Stimulated activated memory B cell treated with anti-CD40 and anti-IgM and Interleukin-4, amounts not matched to agents 10 μg/mL and 1 μg/mL and 100 μg/mL, for 72 hours (primary cell): ENCODE measurements at regions not wholly inside any gene's neighbourhood (a gene's known extent, or its start where the extent isn't known, plus 50 kb on each side); places are given as distances from the start of the nearest gene placed in this dataset.
A peak's percentile ranks its signal among the peaks of the same experiment; 100 is the strongest.
"Not testable (repeated sequence)": the region's sequence is repeated elsewhere in the genome, so short reads cannot be mapped to it uniquely, and the experiment has no call there.

Source experiments
- ATAC-seq: fragments of 150-1000 bp; cut with Tn5 transposase; 2 replicates; pipeline ENCODE4 v1.10.0; 2021
- H3K27ac Mint-ChIP-seq: one replicate; pipeline ENCODE4 v1.8.0; 2022; ENCODE audit warnings: mild to moderate bottlenecking, mixed read lengths
- H3K27me3 Mint-ChIP-seq: one replicate; pipeline ENCODE4 v1.8.0; 2022; ENCODE audit warnings: mixed read lengths
- H3K36me3 Mint-ChIP-seq: one replicate; pipeline ENCODE4 v1.8.0; 2022; ENCODE audit warnings: mixed read lengths
- H3K4me1 Mint-ChIP-seq: one replicate; pipeline ENCODE4 v1.8.0; 2022; ENCODE audit warnings: mixed read lengths
- H3K4me3 Mint-ChIP-seq: one replicate; pipeline ENCODE4 v1.8.0; 2022; ENCODE audit warnings: mild to moderate bottlenecking, moderate library complexity, mixed read lengths
- H3K9me3 Mint-ChIP-seq: one replicate; pipeline ENCODE4 v1.8.0; 2022; ENCODE audit warnings: mixed read lengths

DNA sequence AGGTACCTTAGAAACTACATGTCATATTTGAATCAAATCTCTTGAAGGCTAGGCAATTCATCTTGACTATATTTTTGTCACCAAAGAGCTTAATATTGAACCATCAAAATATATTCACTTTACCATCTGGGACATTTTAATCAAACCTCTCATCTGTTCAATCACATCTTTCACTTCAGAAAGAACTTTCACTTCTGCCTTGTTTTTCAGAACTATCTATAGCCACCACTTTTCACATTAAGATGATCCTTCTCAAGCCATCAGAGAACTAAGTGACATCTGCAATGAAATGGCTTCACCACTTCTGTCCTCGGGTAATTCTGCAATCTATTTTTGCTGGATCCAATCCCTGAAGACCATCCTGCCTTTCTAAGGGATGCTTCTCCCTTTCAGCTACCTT lies 57.8 kb downstream of the OR2B2 start:
- no peaks in the 10 kb centered on the region for H3K27me3 Mint-ChIP-seq
- H3K36me3 Mint-ChIP-seq = no peaks in the 10 kb centered on the region
- H3K4me3 Mint-ChIP-seq = no peak overlapping the region
- no peaks in the 10 kb centered on the region for H3K9me3 Mint-ChIP-seq
- no peak overlapping the region for H3K27ac Mint-ChIP-seq
- ATAC-seq = no peak
- peaks cover 8% of the 10 kb centered on the region for H3K4me1 Mint-ChIP-seq

DNA sequence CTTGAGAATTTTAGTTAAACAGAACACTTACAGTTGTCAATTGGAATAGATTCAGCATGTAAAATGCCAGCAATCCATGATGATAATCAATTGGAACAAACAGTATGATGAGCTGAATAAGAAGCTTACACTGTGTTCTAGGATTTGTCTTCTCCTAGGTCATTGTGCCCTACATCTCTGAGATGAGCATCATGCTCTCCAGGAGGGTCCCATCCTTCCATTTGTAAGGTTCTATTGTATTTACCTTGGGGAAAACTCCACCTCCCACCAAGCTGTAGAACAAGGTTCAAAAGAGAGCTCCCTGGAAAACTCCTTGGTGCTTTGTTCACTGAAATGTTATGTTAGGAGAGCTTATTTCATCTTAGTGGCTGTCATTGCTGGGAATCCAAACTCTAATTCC lies 60.8 kb downstream of the OR2B2 start:
- no peak for ATAC-seq
- H3K4me1 Mint-ChIP-seq = peaks cover 8% of the 10 kb centered on the region
- no peaks in the 10 kb centered on the region for H3K27me3 Mint-ChIP-seq
- no peaks in the 10 kb centered on the region for H3K9me3 Mint-ChIP-seq
- H3K36me3 Mint-ChIP-seq = no peaks in the 10 kb centered on the region
- H3K4me3 Mint-ChIP-seq = no peak overlapping the region
- H3K27ac Mint-ChIP-seq = no peak overlapping the region

DNA sequence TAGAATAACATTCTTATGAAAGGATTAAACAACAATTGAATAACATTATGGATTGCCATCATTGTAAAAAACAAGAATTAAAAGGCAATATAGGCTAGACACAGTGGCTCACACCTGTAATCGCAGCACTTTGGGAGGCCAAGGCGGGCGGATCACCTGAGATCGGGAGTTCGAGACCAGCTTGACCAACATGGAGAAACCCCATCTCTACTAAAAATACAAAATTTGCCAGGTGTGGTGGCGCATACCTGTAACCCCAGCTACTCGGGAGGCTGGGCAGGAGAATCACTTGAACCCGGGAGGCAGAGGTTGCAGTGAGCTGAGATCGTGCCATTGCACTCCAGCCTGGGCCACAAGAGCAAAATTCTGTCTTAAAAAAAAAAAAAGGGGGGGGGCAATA lies 63.2 kb downstream of the OR2B2 start:
- not testable (repeated sequence) for H3K4me3 Mint-ChIP-seq, H3K27me3 Mint-ChIP-seq

GRCh38 chr6:27847706-27848105 lies 64.5 kb downstream of the OR2B2 start:
- Mint-ChIP-seq H3K36me3 (peaks cover 14% of the 10 kb centered on the region), H3K9me3 (no peaks in the 10 kb centered on the region), H3K27ac (no peak overlapping the region), H3K4me3 (no peak overlapping the region), H3K4me1 (no peaks in the 10 kb centered on the region), H3K27me3 (no peaks in the 10 kb centered on the region)
- no peak for ATAC-seq

More for the DNA sequence above, 63.2 kb downstream of the OR2B2 start:
- ATAC-seq, H3K9me3 Mint-ChIP-seq, H3K27ac Mint-ChIP-seq, H3K36me3 Mint-ChIP-seq, H3K4me1 Mint-ChIP-seq: not testable (repeated sequence)

GRCh38 chr6:27840572-27840971 lies 71.6 kb downstream of the OR2B2 start:
- Mint-ChIP-seq H3K4me3 (no peak overlapping the region), H3K4me1 (peaks cover 8% of the 10 kb centered on the region), H3K27ac (no peak overlapping the region), H3K27me3 (no peaks in the 10 kb centered on the region), H3K9me3 (no peaks in the 10 kb centered on the region), H3K36me3 (peaks cover 17% of the 10 kb centered on the region)
- no peak for ATAC-seq

GRCh38 chr6:27839626-27840475 lies 72.3 kb downstream of the OR2B2 start:
- no peaks in the 10 kb centered on the region for H3K27me3 Mint-ChIP-seq
- no peaks in the 10 kb centered on the region for H3K9me3 Mint-ChIP-seq
- no peak overlapping the region for H3K4me3 Mint-ChIP-seq
- ATAC-seq = no peak
- peaks cover 14% of the 10 kb centered on the region for H3K4me1 Mint-ChIP-seq
- peaks cover 22% of the 10 kb centered on the region for H3K36me3 Mint-ChIP-seq
- no peak overlapping the region for H3K27ac Mint-ChIP-seq

DNA sequence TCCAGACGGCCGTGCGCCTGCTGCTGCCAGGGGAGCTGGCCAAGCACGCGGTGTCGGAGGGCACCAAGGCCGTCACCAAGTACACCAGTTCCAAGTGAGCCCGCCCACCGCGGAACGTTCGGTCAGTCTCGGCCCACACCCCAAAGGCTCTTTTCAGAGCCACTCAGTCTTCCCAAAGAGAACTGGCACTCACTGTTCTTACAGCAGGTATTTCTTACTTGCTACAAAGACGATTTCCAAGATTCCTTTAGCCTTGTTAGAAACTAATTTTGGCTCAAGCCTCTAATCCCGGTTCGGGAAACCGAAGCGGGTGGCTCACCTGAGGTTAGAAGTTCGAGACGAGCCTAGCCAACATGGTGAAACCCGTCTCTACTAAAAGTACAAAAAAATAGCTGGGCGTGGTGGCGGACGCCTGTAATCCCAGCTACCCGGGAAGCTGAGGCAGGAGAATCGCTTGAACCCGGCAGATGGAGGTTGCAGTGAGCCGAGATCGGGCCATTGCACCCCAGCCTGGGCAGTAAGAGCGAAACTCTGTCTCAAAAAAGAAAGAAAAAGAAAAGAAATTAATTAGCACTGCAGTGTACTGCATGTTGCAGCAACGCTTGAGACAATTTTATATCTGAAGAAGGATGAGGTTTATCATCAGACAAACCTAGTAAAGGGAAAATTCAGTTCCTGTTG lies 73.1 kb downstream of the OR2B2 start:
- Mint-ChIP-seq H3K27me3 (no peaks in the 10 kb centered on the region), H3K4me3 (no peak overlapping the region), H3K9me3 (no peaks in the 10 kb centered on the region), H3K36me3 (peaks cover 27% of the 10 kb centered on the region), H3K4me1 (peaks cover 15% of the 10 kb centered on the region), H3K27ac (no peak overlapping the region)
- peak; percentile 42 for ATAC-seq

- Mint-ChIP-seq H3K27ac (no peak overlapping the region), H3K4me1 (peaks cover 15% of the 10 kb centered on the region), H3K4me3 (no peak overlapping the region), H3K27me3 (no peaks in the 10 kb centered on the region), H3K9me3 (peaks cover 2% of the 10 kb centered on the region), H3K36me3 (peaks cover 27% of the 10 kb centered on the region)
- ATAC-seq = peak; percentile 90
These were observed 73.9 kb downstream of the OR2B2 start for GRCh38 chr6:27838058-27838944.

DNA sequence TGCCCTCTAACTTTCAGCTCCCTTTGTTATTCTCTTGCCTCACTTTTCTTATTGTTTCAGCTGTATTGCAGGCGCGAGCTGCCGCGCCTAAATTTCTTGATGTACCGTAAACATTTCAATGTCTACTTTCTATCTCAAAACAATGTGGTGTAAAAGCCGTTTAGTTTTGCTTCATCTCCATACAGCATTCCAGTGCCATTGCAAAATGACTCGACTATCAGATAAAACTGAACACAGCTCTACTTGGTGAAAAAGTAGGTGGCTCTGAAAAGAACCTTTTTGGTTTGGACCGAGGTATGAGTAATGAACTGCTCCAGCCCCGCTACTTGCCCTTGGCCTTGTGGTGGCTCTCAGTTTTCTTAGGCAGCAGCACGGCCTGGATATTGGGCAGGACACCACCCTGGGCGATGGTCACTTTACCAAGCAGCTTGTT lies 74.6 kb downstream of the OR2B2 start:
- H3K27me3 Mint-ChIP-seq = no peaks in the 10 kb centered on the region
- H3K9me3 Mint-ChIP-seq = peaks cover 2% of the 10 kb centered on the region
- no peak overlapping the region for H3K4me3 Mint-ChIP-seq
- H3K4me1 Mint-ChIP-seq = peaks cover 15% of the 10 kb centered on the region
- no peak overlapping the region for H3K27ac Mint-ChIP-seq
- peak; percentile 44 for ATAC-seq
- H3K36me3 Mint-ChIP-seq = peaks cover 29% of the 10 kb centered on the region

GRCh38 chr6:27836783-27837624 lies 75.2 kb downstream of the OR2B2 start:
- H3K27ac Mint-ChIP-seq = no peak overlapping the region
- H3K9me3 Mint-ChIP-seq = peaks cover 2% of the 10 kb centered on the region
- peak; percentile 72 for ATAC-seq
- peaks cover 15% of the 10 kb centered on the region for H3K4me1 Mint-ChIP-seq
- no peak overlapping the region for H3K4me3 Mint-ChIP-seq
- no peaks in the 10 kb centered on the region for H3K27me3 Mint-ChIP-seq
- peaks cover 25% of the 10 kb centered on the region for H3K36me3 Mint-ChIP-seq

GRCh38 chr6:27836141-27836782 lies 75.9 kb downstream of the OR2B2 start:
- H3K4me3 Mint-ChIP-seq = no peak overlapping the region

DNA sequence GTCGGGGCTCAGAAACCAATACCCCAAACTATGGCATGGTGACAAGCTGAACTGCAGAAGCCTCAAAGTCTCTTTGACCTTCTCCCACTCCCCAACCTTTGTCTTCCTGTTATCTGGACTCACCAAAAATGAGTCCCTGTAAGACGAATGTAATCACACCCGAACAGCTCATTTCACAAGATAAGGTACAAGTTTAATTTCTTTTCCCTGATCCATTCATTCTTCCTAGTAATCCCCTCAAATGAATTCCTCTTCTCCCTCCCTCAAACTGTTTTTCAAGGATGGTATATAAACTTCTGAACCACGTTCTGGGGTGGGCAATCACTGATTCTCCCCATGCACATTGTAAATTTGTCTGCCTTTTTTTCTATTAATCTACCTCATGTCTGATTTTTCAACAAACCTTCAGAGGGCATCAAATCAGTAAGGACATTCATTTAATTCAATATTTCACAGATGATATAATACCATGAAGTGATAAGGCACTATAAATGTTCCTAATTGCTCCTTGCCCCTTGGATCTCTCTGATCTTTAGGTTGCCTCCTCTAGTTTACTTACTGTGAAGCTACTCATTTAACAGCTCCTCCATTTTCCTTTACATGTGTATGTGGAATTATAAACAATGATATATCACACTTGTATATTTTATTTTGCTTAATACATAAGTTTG lies 77.2 kb downstream of the OR2B2 start:
- peak overlapping the region; percentile 79 for H3K27ac Mint-ChIP-seq
- peak overlapping the region; percentile 7 for H3K4me3 Mint-ChIP-seq
- H3K9me3 Mint-ChIP-seq = peaks cover 2% of the 10 kb centered on the region
- no peak for ATAC-seq
- peaks cover 20% of the 10 kb centered on the region for H3K36me3 Mint-ChIP-seq
- H3K4me1 Mint-ChIP-seq = peaks cover 24% of the 10 kb centered on the region
- no peaks in the 10 kb centered on the region for H3K27me3 Mint-ChIP-seq

More at GRCh38 chr6:27836141-27836782, 75.9 kb downstream of the OR2B2 start:
- Mint-ChIP-seq H3K27ac (no peak overlapping the region), H3K4me1 (peaks cover 15% of the 10 kb centered on the region), H3K27me3 (no peaks in the 10 kb centered on the region), H3K36me3 (peaks cover 20% of the 10 kb centered on the region), H3K9me3 (peaks cover 2% of the 10 kb centered on the region)
- no peak for ATAC-seq

- peaks cover 20% of the 10 kb centered on the region for H3K36me3 Mint-ChIP-seq
- peaks cover 30% of the 10 kb centered on the region for H3K4me1 Mint-ChIP-seq
- no peak overlapping the region for H3K4me3 Mint-ChIP-seq
- H3K27me3 Mint-ChIP-seq = no peaks in the 10 kb centered on the region
- no peak overlapping the region for H3K27ac Mint-ChIP-seq
- peaks cover 2% of the 10 kb centered on the region for H3K9me3 Mint-ChIP-seq
- no peak for ATAC-seq
These were observed 77.8 kb downstream of the OR2B2 start for GRCh38 chr6:27834384-27834783.
